SKM-1 treated with dmso at 0.1 percent for 144 hours (cell line): ENCODE measurements at regions not wholly inside any gene's neighbourhood (a gene's known extent, or its start where the extent isn't known, plus 50 kb on each side); places are given as distances from the start of the nearest gene placed in this dataset.
"Not testable (repeated sequence)": the region's sequence is repeated elsewhere in the genome, so short reads cannot be mapped to it uniquely, and the experiment has no call there.

Source experiments
- DNase-seq: peaks from one replicate; lab custom pipeline; 2025; ENCODE audit not compliant: unreplicated experiment; lab: John Stamatoyannopoulos, UW

GRCh38 chr4:27813226-27813625 lies 952.6 kb downstream of the STIM2 start:
- DNase-seq = not testable (repeated sequence)

- not testable (repeated sequence) for DNase-seq
Observed at GRCh38 chr4:27813699-27814425, 953.2 kb downstream of the STIM2 start.

- DNase-seq = no peak
Observed at GRCh38 chr4:27819246-27819645, 958.6 kb downstream of the STIM2 start.

GRCh38 chr4:27828843-27829242 lies 968.2 kb downstream of the STIM2 start:
- DNase-seq = no peak

GRCh38 chr4:27830251-27830650 lies 969.6 kb downstream of the STIM2 start:
- no peak for DNase-seq

GRCh38 chr4:27835851-27836250 lies 975.2 kb downstream of the STIM2 start:
- no peak for DNase-seq

- no peak for DNase-seq
Observed at GRCh38 chr4:27836523-27836922, 975.9 kb downstream of the STIM2 start.

GRCh38 chr4:27843776-27844175 lies 983.1 kb downstream of the STIM2 start:
- DNase-seq = no peak

GRCh38 chr4:27844376-27844775 lies 983.7 kb downstream of the STIM2 start:
- DNase-seq = no peak

GRCh38 chr4:27846951-27847350 lies 986.3 kb downstream of the STIM2 start:
- no peak for DNase-seq

- DNase-seq = no peak
Observed at GRCh38 chr4:27861381-27861787, 1000.7 kb downstream of the STIM2 start.

GRCh38 chr4:27861802-27862201 lies 1001.2 kb downstream of the STIM2 start:
- no peak for DNase-seq

GRCh38 chr4:27873596-27873995 lies 1013.0 kb downstream of the STIM2 start:
- no peak for DNase-seq

- DNase-seq = no peak
Observed at GRCh38 chr4:27881705-27882104, 1021.1 kb downstream of the STIM2 start.

- no peak for DNase-seq
Observed at GRCh38 chr4:27886120-27886519, 1025.5 kb downstream of the STIM2 start.

GRCh38 chr4:27887646-27888045 lies 1027.0 kb downstream of the STIM2 start:
- no peak for DNase-seq

- no peak for DNase-seq
Observed at GRCh38 chr4:27888505-27888904, 1027.9 kb downstream of the STIM2 start.

GRCh38 chr4:27894951-27895350 lies 1034.3 kb downstream of the STIM2 start:
- no peak for DNase-seq

- DNase-seq = no peak
Observed at GRCh38 chr4:27908356-27908755, 1047.7 kb downstream of the STIM2 start.

GRCh38 chr4:27910227-27910626 lies 1049.6 kb downstream of the STIM2 start:
- no peak for DNase-seq

- no peak for DNase-seq
Observed at GRCh38 chr4:27911047-27911446, 1050.4 kb downstream of the STIM2 start.

- DNase-seq = no peak
Observed at GRCh38 chr4:27913738-27914137, 1053.1 kb downstream of the STIM2 start.

- DNase-seq = no peak
Observed at GRCh38 chr4:27915822-27916221, 1055.2 kb downstream of the STIM2 start.
